ENCODE measurements at regions not wholly inside any gene's neighbourhood (a gene's known extent, or its start where the extent isn't known, plus 50 kb on each side); places are given as distances from the start of the nearest gene placed in this dataset.
A peak's percentile ranks its signal among the peaks of the same experiment; 100 is the strongest.

GRCh38 chr12:11482955-11483354 lies 87.6 kb upstream of the PRB2 start:
- TF ChIP-seq, protein P1, sequence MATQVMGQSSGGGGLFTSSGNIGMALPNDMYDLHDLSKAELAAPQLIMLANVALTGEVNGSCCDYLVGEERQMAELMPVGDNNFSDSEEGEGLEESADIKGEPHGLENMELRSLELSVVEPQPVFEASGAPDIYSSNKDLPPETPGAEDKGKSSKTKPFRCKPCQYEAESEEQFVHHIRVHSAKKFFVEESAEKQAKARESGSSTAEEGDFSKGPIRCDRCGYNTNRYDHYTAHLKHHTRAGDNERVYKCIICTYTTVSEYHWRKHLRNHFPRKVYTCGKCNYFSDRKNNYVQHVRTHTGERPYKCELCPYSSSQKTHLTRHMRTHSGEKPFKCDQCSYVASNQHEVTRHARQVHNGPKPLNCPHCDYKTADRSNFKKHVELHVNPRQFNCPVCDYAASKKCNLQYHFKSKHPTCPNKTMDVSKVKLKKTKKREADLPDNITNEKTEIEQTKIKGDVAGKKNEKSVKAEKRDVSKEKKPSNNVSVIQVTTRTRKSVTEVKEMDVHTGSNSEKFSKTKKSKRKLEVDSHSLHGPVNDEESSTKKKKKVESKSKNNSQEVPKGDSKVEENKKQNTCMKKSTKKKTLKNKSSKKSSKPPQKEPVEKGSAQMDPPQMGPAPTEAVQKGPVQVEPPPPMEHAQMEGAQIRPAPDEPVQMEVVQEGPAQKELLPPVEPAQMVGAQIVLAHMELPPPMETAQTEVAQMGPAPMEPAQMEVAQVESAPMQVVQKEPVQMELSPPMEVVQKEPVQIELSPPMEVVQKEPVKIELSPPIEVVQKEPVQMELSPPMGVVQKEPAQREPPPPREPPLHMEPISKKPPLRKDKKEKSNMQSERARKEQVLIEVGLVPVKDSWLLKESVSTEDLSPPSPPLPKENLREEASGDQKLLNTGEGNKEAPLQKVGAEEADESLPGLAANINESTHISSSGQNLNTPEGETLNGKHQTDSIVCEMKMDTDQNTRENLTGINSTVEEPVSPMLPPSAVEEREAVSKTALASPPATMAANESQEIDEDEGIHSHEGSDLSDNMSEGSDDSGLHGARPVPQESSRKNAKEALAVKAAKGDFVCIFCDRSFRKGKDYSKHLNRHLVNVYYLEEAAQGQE (IDR thresholded peaks at IDR 0.05; ENCODE audit: low read depth), result no peak
- no peak for TF ChIP-seq YY1 (IDR thresholded peaks at IDR 0.05; ENCODE audit: low read depth)
- no peak for TF ChIP-seq CEBPB (IDR thresholded peaks at IDR 0.05)
- TF ChIP-seq FOXM1 (IDR thresholded peaks at IDR 0.05; ENCODE audit: borderline replicate concordance, low read depth), result no peak
- TF ChIP-seq, protein P2, sequence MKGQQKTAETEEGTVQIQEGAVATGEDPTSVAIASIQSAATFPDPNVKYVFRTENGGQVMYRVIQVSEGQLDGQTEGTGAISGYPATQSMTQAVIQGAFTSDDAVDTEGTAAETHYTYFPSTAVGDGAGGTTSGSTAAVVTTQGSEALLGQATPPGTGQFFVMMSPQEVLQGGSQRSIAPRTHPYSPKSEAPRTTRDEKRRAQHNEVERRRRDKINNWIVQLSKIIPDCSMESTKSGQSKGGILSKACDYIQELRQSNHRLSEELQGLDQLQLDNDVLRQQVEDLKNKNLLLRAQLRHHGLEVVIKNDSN (IDR thresholded peaks at IDR 0.05), result no peak
- no peak for TF ChIP-seq TEAD4 (IDR thresholded peaks at IDR 0.05)
- TF ChIP-seq TCF12 (IDR thresholded peaks at IDR 0.05; ENCODE audit: low read depth), result no peak
- no peak for TF ChIP-seq EP300 (IDR thresholded peaks at IDR 0.05; ENCODE audit: borderline replicate concordance)
- TF ChIP-seq RAD21 (IDR thresholded peaks at IDR 0.05; ENCODE audit: low read depth), result no peak
- TF ChIP-seq NFIC (IDR thresholded peaks at IDR 0.05), result no peak

GRCh38 chr12:11486623-11487444 lies 91.5 kb upstream of the PRB2 start:
- TF ChIP-seq TCF12 (IDR thresholded peaks at IDR 0.05; ENCODE audit: low read depth) (no peak), RAD21 (IDR thresholded peaks at IDR 0.05; ENCODE audit: low read depth) (peak; percentile 99), CREB1 (IDR thresholded peaks at IDR 0.05; ENCODE audit: low read depth) (peak; percentile 69)
- TF ChIP-seq, protein P3, sequence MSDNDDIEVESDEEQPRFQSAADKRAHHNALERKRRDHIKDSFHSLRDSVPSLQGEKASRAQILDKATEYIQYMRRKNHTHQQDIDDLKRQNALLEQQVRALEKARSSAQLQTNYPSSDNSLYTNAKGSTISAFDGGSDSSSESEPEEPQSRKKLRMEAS (IDR thresholded peaks at IDR 0.05), result 0 out of 2 replicates have a peak, but pooled peaks have one; percentile 22

DNA sequence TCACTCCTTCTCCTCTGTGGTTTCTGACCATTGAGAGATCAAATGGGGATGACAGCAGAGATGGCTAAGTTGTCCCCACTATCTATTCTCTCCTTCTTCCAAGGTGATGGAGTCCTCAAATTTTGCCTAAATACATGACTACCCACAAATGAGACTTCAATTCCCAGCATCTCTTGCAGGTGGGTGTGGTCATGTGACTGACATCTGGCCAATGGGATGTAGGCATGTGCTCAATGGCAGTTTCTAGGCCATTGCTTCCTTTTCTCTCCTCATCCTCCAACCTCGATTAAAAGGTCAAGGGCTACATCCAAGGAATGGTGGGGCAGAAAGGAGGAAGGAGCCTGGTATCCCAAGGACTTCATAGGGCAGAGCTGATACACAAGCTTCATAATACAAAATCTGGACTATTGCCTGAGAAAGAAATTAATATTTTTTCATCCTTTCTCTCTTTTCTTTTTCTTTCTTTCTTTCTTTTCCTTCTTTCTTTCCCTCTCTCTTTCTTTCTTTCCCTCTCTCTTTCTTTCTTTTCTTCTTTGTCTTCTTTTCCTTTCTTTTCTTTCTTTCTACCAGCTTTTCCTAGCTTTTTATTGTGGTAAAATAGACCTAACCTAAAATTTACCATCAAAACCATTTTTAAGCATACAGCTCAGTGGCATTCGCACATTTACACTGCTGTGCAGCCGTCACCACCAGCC lies 100.9 kb upstream of the PRB2 start:
- TF ChIP-seq CREB1 (IDR thresholded peaks at IDR 0.05; ENCODE audit: low read depth) (no peak), TAF1 (IDR thresholded peaks at IDR 0.05; ENCODE audit: low read depth) (no peak)
- TF ChIP-seq, protein P2 (IDR thresholded peaks at IDR 0.05), result peak; percentile 84
- TF ChIP-seq, protein P1 (IDR thresholded peaks at IDR 0.05; ENCODE audit: low read depth), result no peak

- no peak for TF ChIP-seq TAF1 (IDR thresholded peaks at IDR 0.05; ENCODE audit: low read depth)
- TF ChIP-seq TEAD4 (IDR thresholded peaks at IDR 0.05), result no peak
- TF ChIP-seq YY1 (IDR thresholded peaks at IDR 0.05; ENCODE audit: low read depth), result no peak
- no peak for TF ChIP-seq ZBTB7A (IDR thresholded peaks at IDR 0.05; ENCODE audit: low read depth)
- TF ChIP-seq FOXM1 (IDR thresholded peaks at IDR 0.05; ENCODE audit: borderline replicate concordance, low read depth), result no peak
- TF ChIP-seq, protein P3 (IDR thresholded peaks at IDR 0.05), result no peak
- TF ChIP-seq EP300 (IDR thresholded peaks at IDR 0.05; ENCODE audit: borderline replicate concordance), result no peak
- TF ChIP-seq, protein P1 (IDR thresholded peaks at IDR 0.05; ENCODE audit: low read depth), result no peak
Measured at GRCh38 chr12:11497438-11497837, 102.1 kb upstream of the PRB2 start.

Measured in Ishikawa (cell line).